ENCODE measurements at regions not wholly inside any gene's neighbourhood (a gene's known extent, or its start where the extent isn't known, plus 50 kb on each side); places are given as distances from the start of the nearest gene placed in this dataset.

DNA sequence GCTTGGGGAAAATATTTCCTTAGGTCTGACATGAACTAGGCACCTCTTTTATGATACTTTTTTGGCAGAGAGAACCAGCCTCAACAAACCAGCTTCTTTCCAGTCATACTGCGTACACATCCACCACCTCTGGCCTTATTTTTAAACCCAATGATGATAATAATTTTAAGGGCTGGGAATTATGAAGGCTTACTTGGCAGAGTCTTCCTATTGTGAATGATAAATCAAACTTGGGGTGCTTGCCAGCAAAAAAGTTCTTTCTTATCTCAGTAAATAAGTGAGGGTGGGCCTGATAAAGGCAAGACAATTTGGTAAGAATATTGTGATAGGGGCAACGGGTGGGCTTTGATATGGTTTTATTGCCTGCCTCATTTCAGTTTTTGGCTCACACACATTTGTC, 1230.2 kb upstream of the ZEB2 start (continued):
- TF ChIP-seq CTCF (conservative IDR thresholded peaks at IDR 0.05; ENCODE audit: low read depth in 2 of 2) (no peak), EZH2phosphoT487 (IDR thresholded peaks at IDR 0.05; ENCODE audit: unreplicated experiment) (no peak), ZNF114 (CRISPR knock-in tag; IDR thresholded peaks at IDR 0.05) (no peak), ZNF331 (CRISPR knock-in tag; IDR thresholded peaks at IDR 0.05; ENCODE audit: low read depth) (no peak), EZH2 (IDR thresholded peaks at IDR 0.05; ENCODE audit: low read depth, unreplicated experiment) (no peak), CREB1 (CRISPR knock-in tag; IDR thresholded peaks at IDR 0.05; ENCODE audit: low read depth) (no peak), NANOG (IDR thresholded peaks at IDR 0.05; ENCODE audit: borderline replicate concordance) (no peak)

- Histone ChIP-seq H3K27me3 (ENCODE audit: insufficient read depth) (no peaks in the 10 kb centered on the region), H3F3A (replicated peaks; ENCODE audit: low read depth) (no peaks in the 10 kb centered on the region), H3K9me2 (ENCODE audit: insufficient read depth) (no peaks in the 10 kb centered on the region), H3K36me3 (ENCODE audit: insufficient read depth) (no peaks in the 10 kb centered on the region), H3K4me1 (ENCODE audit: insufficient read depth) (peaks cover 17% of the 10 kb centered on the region), H3K4me3 (no peak overlapping the region), H3K27ac (ENCODE audit: low read depth) (no peak overlapping the region), H3K4me2 (no peak overlapping the region), H2AFZ (no peak overlapping the region), H4K20me1 (replicated peaks; ENCODE audit: insufficient read depth) (no peaks in the 10 kb centered on the region), H3K79me2 (replicated peaks; ENCODE audit: insufficient read depth) (no peaks in the 10 kb centered on the region)
- Mint-ChIP-seq H3K36me3 (ENCODE audit: low read depth) (no peaks in the 10 kb centered on the region), H3K4me3 (no peak overlapping the region), H3K9me3 (no peaks in the 10 kb centered on the region), H3K4me1 (peaks cover 18% of the 10 kb centered on the region), H3K27me3 (ENCODE audit: insufficient read depth, low read depth, poor library complexity) (no peaks in the 10 kb centered on the region), H3K27ac (no peak overlapping the region)
- DNase-seq (ENCODE audit: low spot score) (no peak), ATAC-seq (no peak)
- TF ChIP-seq, protein P1, sequence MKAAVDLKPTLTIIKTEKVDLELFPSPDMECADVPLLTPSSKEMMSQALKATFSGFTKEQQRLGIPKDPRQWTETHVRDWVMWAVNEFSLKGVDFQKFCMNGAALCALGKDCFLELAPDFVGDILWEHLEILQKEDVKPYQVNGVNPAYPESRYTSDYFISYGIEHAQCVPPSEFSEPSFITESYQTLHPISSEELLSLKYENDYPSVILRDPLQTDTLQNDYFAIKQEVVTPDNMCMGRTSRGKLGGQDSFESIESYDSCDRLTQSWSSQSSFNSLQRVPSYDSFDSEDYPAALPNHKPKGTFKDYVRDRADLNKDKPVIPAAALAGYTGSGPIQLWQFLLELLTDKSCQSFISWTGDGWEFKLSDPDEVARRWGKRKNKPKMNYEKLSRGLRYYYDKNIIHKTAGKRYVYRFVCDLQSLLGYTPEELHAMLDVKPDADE (IDR thresholded peaks at IDR 0.05) = no peak
- TF ChIP-seq STAT1 (IDR thresholded peaks at IDR 0.05; ENCODE audit: unreplicated experiment) (no peak), EZH2phosphoT487 (IDR thresholded peaks at IDR 0.05; ENCODE audit: unreplicated experiment) (no peak)
These were observed 1229.6 kb upstream of the ZEB2 start for GRCh38 chr2:145749556-145749955.

DNA sequence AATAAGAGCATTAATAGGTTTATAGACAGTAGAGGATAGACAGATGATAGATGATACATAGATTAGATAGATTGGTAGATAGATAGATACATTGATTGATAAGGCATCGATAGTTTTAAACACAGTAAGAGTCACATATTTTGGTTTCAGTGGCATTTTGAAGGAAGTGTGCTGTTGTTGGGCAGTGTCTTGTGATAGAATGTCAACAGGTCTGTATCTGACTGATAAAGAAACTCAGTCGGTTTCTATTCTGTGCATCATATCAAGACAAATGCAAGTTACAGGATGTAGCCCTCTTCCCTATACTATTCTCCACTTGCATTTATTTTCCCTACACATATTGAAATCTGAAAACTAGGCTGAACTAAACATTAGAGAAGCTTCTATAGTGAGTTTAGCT, 1229.0 kb upstream of the ZEB2 start:
- no peak overlapping the region for H3K27ac Mint-ChIP-seq
- H3K36me3 Mint-ChIP-seq (ENCODE audit: low read depth) = no peaks in the 10 kb centered on the region
- no peak overlapping the region for H3K4me3 ChIP-seq
- H3K4me2 ChIP-seq = no peak overlapping the region
- H3K4me1 Mint-ChIP-seq = peaks cover 18% of the 10 kb centered on the region
- H3K27me3 Mint-ChIP-seq (ENCODE audit: insufficient read depth, low read depth, poor library complexity) = no peaks in the 10 kb centered on the region
- peaks cover 17% of the 10 kb centered on the region for H3K4me1 ChIP-seq (ENCODE audit: insufficient read depth)
- no peaks in the 10 kb centered on the region for H3K27me3 ChIP-seq (ENCODE audit: insufficient read depth)
- no peak overlapping the region for H2AFZ ChIP-seq
- no peak overlapping the region for H3K27ac ChIP-seq (ENCODE audit: low read depth)
- H3K36me3 ChIP-seq (ENCODE audit: insufficient read depth) = no peaks in the 10 kb centered on the region
- DNase-seq (ENCODE audit: low spot score) = no peak
- no peaks in the 10 kb centered on the region for H3F3A ChIP-seq (replicated peaks; ENCODE audit: low read depth)
- no peak for ATAC-seq
- no peaks in the 10 kb centered on the region for H4K20me1 ChIP-seq (replicated peaks; ENCODE audit: insufficient read depth)
- no peaks in the 10 kb centered on the region for H3K79me2 ChIP-seq (replicated peaks; ENCODE audit: insufficient read depth)
- no peaks in the 10 kb centered on the region for H3K9me3 Mint-ChIP-seq
- H3K4me3 Mint-ChIP-seq = no peak overlapping the region
- no peaks in the 10 kb centered on the region for H3K9me2 ChIP-seq (ENCODE audit: insufficient read depth)
- TF ChIP-seq CTCF (conservative IDR thresholded peaks at IDR 0.05; ENCODE audit: low read depth in 2 of 2) (no peak), JUNB (IDR thresholded peaks at IDR 0.05; ENCODE audit: unreplicated experiment) (no peak), EZH2phosphoT487 (IDR thresholded peaks at IDR 0.05; ENCODE audit: unreplicated experiment) (no peak), REST (IDR thresholded peaks at IDR 0.05; ENCODE audit: unreplicated experiment) (no peak), CREB1 (CRISPR knock-in tag; IDR thresholded peaks at IDR 0.05; ENCODE audit: low read depth) (no peak), ZNF114 (CRISPR knock-in tag; IDR thresholded peaks at IDR 0.05) (no peak), STAT1 (IDR thresholded peaks at IDR 0.05; ENCODE audit: unreplicated experiment) (no peak), NANOG (IDR thresholded peaks at IDR 0.05; ENCODE audit: borderline replicate concordance) (no peak), POLR2AphosphoS5 (IDR thresholded peaks at IDR 0.05; ENCODE audit: low read depth) (no peak), ZNF331 (CRISPR knock-in tag; IDR thresholded peaks at IDR 0.05; ENCODE audit: low read depth) (no peak)
- TF ChIP-seq, protein P1 (IDR thresholded peaks at IDR 0.05) = no peak

Data from GM23338 (cell line).